Ammon's horn (tissue), 1 donor: ENCODE measurements at regions not wholly inside any gene's neighbourhood (a gene's known extent, or its start where the extent isn't known, plus 50 kb on each side); places are given as distances from the start of the nearest gene placed in this dataset.

Experiments
- DNase-seq: peaks from one replicate; pipeline ENCODE4 v3.0.0-alpha.2; 2016; ENCODE audit warnings: low spot score

- DNase-seq: no peak
Observed at GRCh38 chr2:6617794-6618193, 247.9 kb downstream of the CMPK2 start.

DNA sequence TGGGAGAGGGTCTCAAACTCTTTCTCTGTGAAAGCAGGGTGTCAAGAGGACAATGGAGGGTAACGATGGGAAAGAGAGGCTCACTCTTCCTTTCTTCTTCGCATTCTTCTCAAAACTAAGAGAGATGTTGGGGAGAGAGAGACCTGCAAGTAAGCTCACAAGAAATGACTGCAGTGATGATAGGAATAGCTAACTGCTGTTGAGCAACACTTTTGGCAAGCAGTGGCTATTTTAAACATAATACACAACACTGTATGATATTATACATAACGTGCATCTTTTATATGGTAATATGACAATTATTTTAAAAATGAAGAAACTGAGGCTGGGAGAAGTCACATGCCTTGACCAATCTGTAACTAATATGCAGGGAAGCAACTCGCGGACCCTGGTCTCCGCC lies 247.5 kb downstream of the CMPK2 start:
- DNase-seq: no peak

- no peak for DNase-seq
Observed at GRCh38 chr2:6623746-6624145, 242.0 kb downstream of the CMPK2 start.

DNA sequence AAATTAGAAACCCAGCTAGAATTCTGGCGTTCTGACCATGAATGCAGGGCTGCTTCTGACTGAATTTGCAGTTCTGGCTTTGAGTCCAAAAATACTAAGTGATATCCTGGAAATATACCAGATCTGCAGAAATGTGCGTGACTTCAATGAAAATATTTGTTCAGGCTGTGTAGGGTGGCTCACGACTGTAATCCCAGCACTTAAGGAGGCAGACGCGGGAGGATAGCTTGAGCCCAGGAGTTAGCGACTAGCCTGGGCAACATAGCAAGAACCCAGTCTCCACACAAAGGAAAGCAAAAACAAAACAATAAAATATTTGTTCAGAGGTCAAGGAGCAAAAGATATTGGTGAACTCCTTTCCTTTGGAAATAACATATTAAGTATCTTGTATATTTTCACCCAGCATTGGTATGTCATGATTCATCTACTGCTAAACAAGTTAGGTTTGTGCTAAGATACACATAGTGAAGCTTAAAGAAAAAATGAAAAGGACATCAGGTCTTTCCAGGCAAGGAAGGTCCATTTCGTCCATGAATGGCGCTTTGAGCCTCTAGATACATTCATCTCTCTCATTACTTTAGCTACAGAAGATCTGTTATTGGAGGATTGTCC lies 239.2 kb downstream of the CMPK2 start:
- no peak for DNase-seq

GRCh38 chr2:6627316-6627715 lies 238.4 kb downstream of the CMPK2 start:
- no peak for DNase-seq

DNA sequence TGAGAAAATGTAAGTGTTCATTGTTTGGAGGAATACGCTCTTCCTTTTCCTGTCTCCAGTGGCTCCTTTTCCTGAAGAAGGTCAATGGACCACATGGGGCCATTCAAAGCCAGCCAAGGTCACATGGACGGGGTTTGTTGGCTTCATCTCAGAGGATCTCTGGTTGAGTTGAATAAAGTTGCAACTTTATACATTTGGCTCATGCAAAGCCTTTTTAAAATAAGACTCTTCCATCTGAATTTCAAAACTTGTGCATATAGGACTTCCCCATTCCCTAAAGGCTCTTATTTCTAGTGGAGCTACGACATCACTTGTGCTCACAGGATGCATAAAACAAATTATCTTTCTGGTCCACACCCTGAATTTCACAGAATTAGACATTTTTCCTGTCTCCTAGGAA lies 235.5 kb downstream of the CMPK2 start:
- DNase-seq: no peak

GRCh38 chr2:6635296-6635695 lies 230.4 kb downstream of the CMPK2 start:
- no peak for DNase-seq

DNA sequence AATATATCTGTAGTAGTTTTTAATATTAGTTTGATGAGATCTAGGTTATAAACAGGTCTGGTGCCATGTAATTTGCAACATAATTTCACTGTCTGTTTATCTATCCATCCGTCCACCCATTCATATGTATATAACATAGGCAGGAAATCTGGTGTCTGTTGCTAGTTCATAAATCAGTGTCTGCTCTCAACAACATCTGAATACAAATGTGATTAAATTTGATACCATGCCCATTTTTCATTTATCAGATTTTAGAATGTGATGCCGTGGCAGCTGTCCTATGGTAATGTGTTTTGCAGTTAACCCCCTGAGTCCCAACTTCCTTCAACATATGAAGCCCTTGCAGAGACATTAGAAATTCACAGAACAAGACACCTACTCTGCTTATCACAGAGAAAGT lies 228.4 kb downstream of the CMPK2 start:
- no peak for DNase-seq

DNA sequence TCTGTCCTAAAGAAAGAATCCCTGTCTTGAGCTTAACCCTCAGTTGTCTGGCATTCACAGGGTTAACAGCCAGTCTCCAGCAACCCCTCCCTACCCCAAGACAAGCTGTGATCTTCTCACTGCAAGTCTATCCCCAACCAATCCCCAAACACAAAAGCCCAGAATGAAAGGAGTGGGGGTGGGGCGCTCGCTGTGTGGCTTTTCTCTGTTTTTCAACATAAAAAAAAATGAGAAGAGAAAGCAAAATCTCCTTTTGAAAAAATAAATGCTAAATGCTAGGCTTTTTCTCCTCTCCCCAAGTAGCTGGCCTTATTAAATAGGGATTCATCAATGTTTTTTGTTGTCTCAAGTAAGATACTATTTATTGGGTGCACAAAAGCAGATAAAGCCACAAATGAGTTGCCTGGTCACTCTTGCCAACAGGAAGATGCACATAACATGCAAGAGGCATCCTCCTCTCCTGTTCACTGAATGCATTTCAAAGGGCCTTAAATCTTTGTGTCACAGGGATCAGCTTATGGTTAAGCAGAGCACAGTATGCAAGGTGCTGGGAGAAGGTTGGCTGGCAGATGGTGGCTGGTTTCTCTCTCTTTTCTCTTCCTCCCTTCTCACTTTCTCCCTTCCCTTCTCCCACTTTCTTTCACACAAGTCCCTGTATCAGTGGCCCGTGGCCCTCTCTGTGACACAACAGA lies 225.6 kb downstream of the CMPK2 start:
- DNase-seq: no peak

GRCh38 chr2:6640621-6641015 lies 225.1 kb downstream of the CMPK2 start:
- no peak for DNase-seq

GRCh38 chr2:6641956-6642355 lies 223.8 kb downstream of the CMPK2 start:
- DNase-seq: peak; percentile 51

DNA sequence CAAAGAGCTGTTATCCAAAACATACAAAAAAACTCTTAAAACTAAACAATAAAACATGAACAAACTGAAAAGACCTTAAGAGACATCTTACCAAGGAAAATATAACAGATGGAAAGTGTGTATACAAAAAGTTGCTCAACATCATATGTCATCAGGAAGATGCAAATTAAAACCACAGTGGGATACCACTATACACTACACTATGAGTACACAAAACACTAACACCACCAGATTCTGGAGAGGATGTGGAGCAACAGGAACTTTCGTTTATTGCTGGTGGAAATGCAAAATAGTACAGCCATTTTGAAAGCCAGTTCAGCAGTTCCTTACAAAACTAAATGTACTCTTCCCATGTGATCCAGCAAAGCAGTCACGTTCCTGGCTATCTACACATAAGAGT lies 221.4 kb downstream of the CMPK2 start:
- no peak for DNase-seq

DNA sequence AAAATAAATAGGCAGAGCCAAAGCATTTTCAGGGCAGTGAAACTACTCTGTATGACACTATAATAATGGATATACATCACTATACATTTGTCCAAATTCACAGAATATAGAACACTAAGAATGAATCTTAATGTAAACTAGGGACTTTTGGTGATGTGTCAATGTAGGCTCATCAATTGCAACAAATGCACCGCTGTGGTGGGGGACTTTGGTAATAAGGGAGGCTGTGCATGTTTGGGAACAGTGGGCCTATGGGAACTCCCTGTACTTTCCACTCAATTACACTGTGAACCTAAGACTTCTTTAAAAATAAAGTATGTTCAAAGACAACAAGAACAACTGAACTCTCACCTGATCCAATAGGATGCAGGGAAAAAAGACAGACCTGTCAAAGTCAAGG lies 220.7 kb downstream of the CMPK2 start:
- DNase-seq: no peak

- no peak for DNase-seq
Observed at GRCh38 chr2:6645672-6646071, 220.0 kb downstream of the CMPK2 start.

DNA sequence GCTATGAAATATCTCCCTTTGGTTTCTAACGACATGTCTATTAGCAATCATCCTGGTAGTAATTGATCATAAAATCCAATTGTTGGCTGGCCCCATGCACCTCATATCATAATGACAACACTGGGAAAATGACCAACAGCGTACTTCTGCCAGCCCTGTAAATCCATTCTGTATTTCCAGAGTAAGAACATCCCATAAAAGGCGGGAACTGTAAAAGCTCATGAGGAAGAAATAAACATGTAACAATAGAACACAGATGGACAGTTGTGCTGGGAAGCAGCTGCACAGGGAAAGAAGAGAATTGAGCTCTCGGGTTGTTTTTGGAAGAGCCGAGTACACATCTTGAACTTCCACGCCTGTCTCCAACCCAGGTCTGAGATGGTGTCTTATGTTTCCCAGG lies 218.7 kb downstream of the CMPK2 start:
- DNase-seq: no peak

DNA sequence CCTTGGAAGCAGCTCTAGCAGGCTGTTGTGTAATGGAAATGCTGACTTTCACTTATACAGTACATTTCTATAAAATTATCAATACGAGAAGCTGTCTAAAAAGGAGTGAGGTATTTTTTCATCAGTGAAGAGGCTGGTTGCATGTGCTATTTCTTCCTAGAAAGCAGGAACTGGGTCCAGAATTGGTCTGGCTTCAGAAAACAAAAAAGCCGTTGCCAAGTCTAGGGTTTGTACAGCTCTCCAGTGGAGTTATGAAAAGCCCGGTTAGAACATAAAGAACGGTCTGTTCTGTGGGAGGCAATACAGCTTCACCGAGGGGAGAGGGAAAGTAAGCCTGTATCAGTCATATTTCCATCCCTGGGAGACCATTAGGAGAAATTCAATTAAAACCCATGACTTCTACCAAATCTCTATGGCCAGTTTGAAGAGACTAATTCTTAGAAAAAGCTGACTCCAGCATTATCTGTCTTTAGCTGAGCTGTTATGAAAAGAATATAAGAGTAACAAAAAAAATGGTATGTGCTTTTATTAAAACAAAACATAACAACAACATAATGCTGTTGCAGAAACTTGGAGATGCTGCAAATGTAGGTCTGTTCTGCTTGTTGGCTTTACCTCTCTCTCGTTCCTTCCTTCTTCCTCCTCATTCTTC lies 217.0 kb downstream of the CMPK2 start:
- DNase-seq: peak; percentile 59

GRCh38 chr2:6650311-6650710 lies 215.4 kb downstream of the CMPK2 start:
- peak; percentile 76 for DNase-seq

DNA sequence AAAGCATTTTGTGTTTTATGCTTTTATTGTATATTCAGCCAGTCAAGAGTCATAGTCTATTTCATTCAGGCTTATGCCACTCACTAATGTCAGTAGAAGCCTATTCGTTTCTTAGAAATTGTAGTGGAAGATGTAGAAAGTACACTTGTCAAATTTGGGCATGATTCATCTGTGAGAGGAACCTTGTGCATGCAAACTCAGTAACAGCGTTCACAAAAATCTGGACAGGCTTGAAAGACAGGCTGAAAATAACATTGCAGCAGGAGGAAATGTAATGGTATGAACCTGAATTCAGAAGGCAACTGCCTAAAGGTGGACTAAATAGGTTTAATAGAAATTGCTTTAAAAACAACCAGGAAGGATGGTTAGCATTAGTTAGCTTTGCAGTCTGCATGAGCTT lies 213.5 kb downstream of the CMPK2 start:
- DNase-seq: no peak

DNA sequence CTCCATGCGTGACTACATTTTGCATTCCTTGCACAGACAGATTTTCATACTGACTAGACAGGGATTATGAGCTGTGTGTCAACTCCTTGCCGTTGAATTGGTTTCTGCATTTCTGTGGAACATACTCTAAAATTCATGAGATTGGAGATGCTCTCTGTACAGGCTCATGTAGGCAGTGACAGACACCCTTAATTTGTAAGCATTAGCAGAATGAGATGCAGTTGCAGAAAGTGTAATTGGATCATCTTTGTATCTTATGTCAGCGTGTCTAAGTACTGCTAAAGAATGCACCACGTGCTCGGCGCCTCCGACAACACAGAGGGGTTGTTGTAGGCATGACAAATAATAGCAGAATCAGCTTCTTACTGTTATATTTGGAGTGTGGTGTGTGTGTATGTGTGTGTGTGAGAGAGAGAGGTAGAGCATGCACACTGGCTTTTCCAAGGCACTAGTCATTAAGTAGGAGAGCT lies 212.4 kb downstream of the CMPK2 start:
- DNase-seq: no peak

GRCh38 chr2:6654279-6654678 lies 211.4 kb downstream of the CMPK2 start:
- no peak for DNase-seq

DNA sequence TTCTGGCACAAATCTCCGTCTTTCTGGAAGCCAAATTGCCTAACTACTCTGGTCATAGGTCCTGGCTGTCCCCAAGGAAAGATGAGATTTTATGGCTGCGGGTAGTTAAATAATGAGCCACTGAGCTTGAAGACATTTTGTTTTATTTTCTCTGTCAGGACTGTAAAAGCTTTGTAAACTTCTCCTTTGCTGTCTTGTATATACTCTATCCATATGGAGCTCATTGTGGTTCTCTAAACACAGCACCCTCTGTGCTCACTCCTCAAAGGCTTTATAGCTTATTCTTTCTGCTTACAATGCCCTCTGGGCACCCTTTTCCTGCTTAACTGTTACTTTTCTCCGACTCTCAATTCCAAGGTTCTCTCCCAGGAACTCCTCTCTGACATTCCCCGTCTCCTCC lies 209.1 kb downstream of the CMPK2 start:
- DNase-seq: no peak

GRCh38 chr2:6657136-6657535 lies 208.6 kb downstream of the CMPK2 start:
- no peak for DNase-seq

GRCh38 chr2:6657855-6658254 lies 207.9 kb downstream of the CMPK2 start:
- no peak for DNase-seq
